ENCODE measurements at regions not wholly inside any gene's neighbourhood (a gene's known extent, or its start where the extent isn't known, plus 50 kb on each side); places are given as distances from the start of the nearest gene placed in this dataset.

DNA sequence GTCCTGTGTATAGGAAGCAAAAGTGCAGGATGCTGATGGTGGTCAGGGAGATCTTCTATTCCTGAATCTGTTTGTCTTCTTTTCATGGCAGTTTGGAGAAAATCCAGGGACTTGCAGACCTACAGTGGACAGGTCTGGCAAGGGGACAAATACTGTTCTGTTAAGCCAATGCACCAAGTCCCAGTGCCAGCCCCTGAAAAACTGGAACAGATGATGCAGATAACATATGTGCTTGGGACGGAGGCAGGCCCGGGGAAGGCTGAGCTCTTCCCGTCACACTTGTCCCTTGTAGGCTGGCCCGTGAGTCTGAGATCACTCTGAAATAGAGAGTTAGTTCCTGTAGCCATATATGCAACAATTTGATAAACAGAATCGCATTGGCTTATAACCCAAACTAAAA is 265.7 kb downstream of the MTRR start:
- Histone ChIP-seq H3K27ac (no peak overlapping the region), H3K4me3 (no peak overlapping the region)
- DNase-seq (ENCODE audit: low spot score) = no peak
- TF ChIP-seq, protein P1, sequence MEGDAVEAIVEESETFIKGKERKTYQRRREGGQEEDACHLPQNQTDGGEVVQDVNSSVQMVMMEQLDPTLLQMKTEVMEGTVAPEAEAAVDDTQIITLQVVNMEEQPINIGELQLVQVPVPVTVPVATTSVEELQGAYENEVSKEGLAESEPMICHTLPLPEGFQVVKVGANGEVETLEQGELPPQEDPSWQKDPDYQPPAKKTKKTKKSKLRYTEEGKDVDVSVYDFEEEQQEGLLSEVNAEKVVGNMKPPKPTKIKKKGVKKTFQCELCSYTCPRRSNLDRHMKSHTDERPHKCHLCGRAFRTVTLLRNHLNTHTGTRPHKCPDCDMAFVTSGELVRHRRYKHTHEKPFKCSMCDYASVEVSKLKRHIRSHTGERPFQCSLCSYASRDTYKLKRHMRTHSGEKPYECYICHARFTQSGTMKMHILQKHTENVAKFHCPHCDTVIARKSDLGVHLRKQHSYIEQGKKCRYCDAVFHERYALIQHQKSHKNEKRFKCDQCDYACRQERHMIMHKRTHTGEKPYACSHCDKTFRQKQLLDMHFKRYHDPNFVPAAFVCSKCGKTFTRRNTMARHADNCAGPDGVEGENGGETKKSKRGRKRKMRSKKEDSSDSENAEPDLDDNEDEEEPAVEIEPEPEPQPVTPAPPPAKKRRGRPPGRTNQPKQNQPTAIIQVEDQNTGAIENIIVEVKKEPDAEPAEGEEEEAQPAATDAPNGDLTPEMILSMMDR (IDR thresholded peaks at IDR 0.05) = no peak

GRCh38 chr5:8135742-8136141 is 266.8 kb downstream of the MTRR start:
- TF ChIP-seq, protein P1 (IDR thresholded peaks at IDR 0.05) = no peak
- Histone ChIP-seq H3K4me3 (no peak overlapping the region), H3K27ac (peak overlapping the region in 1 of 2 donors; percentile 44)
- DNase-seq (ENCODE audit: low spot score) = no peak

GRCh38 chr5:8136271-8136670 is 267.3 kb downstream of the MTRR start:
- DNase-seq (ENCODE audit: low spot score) = no peak
- H3K27ac ChIP-seq = no peak overlapping the region

GRCh38 chr5:8137941-8138550 is 269.1 kb downstream of the MTRR start:
- no peak overlapping the region for H3K27ac ChIP-seq
- TF ChIP-seq, protein P1 (IDR thresholded peaks at IDR 0.05) = no peak
- no peak overlapping the region for H3K4me3 ChIP-seq
- no peak for DNase-seq (ENCODE audit: low spot score)

More at GRCh38 chr5:8136271-8136670, 267.3 kb downstream of the MTRR start:
- no peak overlapping the region for H3K4me3 ChIP-seq
- TF ChIP-seq, protein P1 (IDR thresholded peaks at IDR 0.05) = no peak

- Histone ChIP-seq H3K27ac (no peak overlapping the region), H3K4me3 (no peak overlapping the region)
- no peak for DNase-seq (ENCODE audit: low spot score)
- TF ChIP-seq, protein P1 (IDR thresholded peaks at IDR 0.05) = no peak
These were observed 269.9 kb downstream of the MTRR start for GRCh38 chr5:8138884-8139283.

DNA sequence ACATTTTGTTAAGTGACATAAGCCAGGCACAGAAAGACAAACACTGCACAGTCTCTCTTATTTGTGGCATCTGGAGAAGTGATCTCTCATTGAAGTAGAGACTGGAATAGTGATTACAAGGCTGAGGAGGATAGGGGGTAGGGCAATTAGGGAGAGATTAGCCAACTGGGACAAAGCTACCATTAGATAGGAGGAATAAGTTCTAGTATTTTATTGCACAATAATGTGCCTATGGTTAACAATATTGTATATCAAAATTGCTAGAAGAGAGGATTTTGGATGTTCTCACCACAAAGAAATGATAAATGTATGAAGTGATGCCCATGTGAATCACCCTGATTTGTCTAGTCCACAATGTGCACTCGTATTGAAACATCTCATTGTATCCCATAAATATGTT is 281.8 kb downstream of the MTRR start:
- Histone ChIP-seq H3K27ac (no peak overlapping the region), H3K4me3 (no peak overlapping the region)
- TF ChIP-seq, protein P1 (IDR thresholded peaks at IDR 0.05) = no peak
- no peak for DNase-seq (ENCODE audit: low spot score)

DNA sequence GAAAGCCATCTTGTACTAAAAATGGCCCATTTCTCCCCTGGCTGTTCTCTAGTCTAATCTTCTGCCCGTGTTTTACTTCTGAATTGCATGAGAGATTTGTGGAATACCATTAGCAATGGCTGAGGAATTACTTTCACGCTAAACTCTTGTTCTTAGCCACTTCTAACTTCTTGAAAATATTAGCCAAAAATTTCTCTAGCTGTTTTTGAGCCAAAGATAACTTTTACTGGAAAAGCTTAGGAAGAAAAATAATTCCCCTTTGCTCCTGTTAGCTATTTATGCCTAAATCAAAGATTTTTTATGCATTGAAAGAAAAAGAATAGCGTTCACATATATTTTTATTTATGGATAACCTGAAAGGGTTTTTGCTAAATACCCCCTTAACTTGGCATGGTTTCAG is 287.8 kb downstream of the MTRR start:
- DNase-seq (ENCODE audit: low spot score) = no peak
- no peak overlapping the region for H3K4me3 ChIP-seq

More for the DNA sequence above, 287.8 kb downstream of the MTRR start:
- no peak overlapping the region for H3K27ac ChIP-seq
- TF ChIP-seq, protein P1 (IDR thresholded peaks at IDR 0.05) = no peak
